Tibial artery (tissue), 4 donors: ENCODE measurements at regions not wholly inside any gene's neighbourhood (a gene's known extent, or its start where the extent isn't known, plus 50 kb on each side); places are given as distances from the start of the nearest gene placed in this dataset.

Experiments used
- DNase-seq, 2 donors: peaks; one replicate each; pipeline ENCODE4 v3.0.0-alpha.2; 2019
- H3K27ac ChIP-seq, 2 donors: fragments of 200-600 bp; sonication (generic) in 1 of 2; 1 replicate in 1 of 2; 2 replicates in 1 of 2; pipeline ENCODE4 v1.5.1; 2018 to 2019; ENCODE audit warnings: mild to moderate bottlenecking in 1 of 2
- H3K27me3 ChIP-seq, 2 donors: fragments of 200-600 bp; sonication (generic) in 1 of 2; one replicate each; pipeline versions ENCODE4 v1.5.1 to v1.6.0; 2016 to 2019
- H3K36me3 ChIP-seq, 3 donors: fragments of 200-600 bp; sonication (generic) in 2 of 3; one replicate each; pipeline ENCODE4 v1.5.1; 2016 to 2019; ENCODE audit warnings: mild to moderate bottlenecking in 2 of 3
- H3K4me1 ChIP-seq, 4 donors: fragments of 200-600 bp; sonication (generic) in 2 of 4; 1 replicate in 3 of 4; 2 replicates in 1 of 4; pipeline ENCODE4 v1.5.1; 2016 to 2019
- H3K4me3 ChIP-seq, 2 donors: fragments of 200-600 bp; sonication (generic) in 1 of 2; 1 replicate in 1 of 2; 2 replicates in 1 of 2; pipeline ENCODE4 v1.5.1; 2018 to 2019; ENCODE audit warnings: mild to moderate bottlenecking in 2 of 2
- H3K9me3 ChIP-seq, 3 donors: fragments of 200-600 bp; sonication (generic) in 1 of 3; one replicate each; pipeline ENCODE4 v1.5.1; 2016 to 2019
- CTCF ChIP-seq, 2 experiments: fragments of 200-600 bp in 1 of 2; fragments of 450-650 bp in 1 of 2; IDR thresholded peaks; one replicate each; pipeline ENCODE4 v1.5.1; 2017 to 2019; ENCODE audit warnings: antibody characterized with exemption in 2 of 2, mild to moderate bottlenecking in 1 of 2, moderate library complexity in 1 of 2
- intact Hi-C: fragments of 100-400 bp; cut with DNase I; formaldehyde crosslinking; loops from one replicate; pipeline ENCODE4 v1.15.0; 2023; ENCODE audit warnings: low total_unique reads

- no peak for TF ChIP-seq CTCF (IDR thresholded peaks at IDR 0.05)
- Histone ChIP-seq H3K27ac (no peak overlapping the region), H3K36me3 (no peaks in the 10 kb centered on the region), H3K9me3 (no peaks in the 10 kb centered on the region), H3K4me1 (peaks cover 0 to 9% (median 0%) of the 10 kb centered on the region in 4 donors), H3K4me3 (no peak overlapping the region), H3K27me3 (no peaks in the 10 kb centered on the region)
- DNase-seq = no peak
- intact Hi-C loops = no loop called here
Measured at GRCh38 chr12:59007620-59008019, 87.3 kb upstream of the LRIG3 start.

DNA sequence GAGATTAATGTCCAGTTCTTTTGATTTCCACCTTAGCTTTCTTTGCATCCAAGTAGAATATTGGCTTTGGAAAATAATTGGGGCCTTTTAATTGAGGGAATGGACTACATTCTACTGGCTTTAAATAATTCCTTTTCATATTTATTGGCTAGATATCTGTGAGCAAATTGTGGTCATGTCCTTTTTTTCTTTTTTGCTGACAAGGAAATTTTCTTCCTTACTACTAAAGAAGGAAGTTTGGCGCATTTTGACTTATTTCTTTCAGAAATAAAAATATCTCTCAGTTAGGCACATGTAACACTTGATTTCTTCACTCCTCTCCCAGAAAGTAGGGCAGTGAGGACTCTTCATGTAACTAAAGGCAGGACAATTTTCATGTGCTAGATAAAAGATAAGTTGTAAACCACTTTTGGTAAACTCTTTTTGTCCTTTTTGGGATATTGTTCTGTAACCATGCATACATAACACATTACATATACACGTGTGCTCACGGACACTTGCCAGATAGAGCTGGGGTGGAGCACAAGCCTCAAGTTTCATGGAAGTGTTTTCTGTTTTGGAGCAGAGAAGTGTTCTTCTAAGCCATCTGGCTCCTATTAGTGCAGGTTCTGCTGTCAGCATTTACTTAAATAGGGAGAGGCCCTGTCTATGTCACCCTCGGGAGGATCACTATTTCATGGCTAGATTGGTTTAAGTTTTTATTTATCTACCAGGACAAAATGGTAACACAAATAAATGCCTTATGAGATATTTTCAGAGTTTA lies 85.1 kb upstream of the LRIG3 start:
- H3K9me3 ChIP-seq = no peaks in the 10 kb centered on the region
- H3K4me3 ChIP-seq = no peak overlapping the region
- no peak overlapping the region for H3K27ac ChIP-seq
- H3K4me1 ChIP-seq = peaks cover 0 to 9% (median 0%) of the 10 kb centered on the region in 4 donors
- DNase-seq = no peak
- H3K27me3 ChIP-seq = no peaks in the 10 kb centered on the region
- intact Hi-C loops = no loop called here
- TF ChIP-seq CTCF (IDR thresholded peaks at IDR 0.05) = no peak
- no peaks in the 10 kb centered on the region for H3K36me3 ChIP-seq

- intact Hi-C loops = no loop called here
- Histone ChIP-seq H3K9me3 (no peaks in the 10 kb centered on the region), H3K4me1 (no peaks in the 10 kb centered on the region), H3K27me3 (no peaks in the 10 kb centered on the region), H3K36me3 (no peaks in the 10 kb centered on the region), H3K4me3 (no peak overlapping the region), H3K27ac (no peak overlapping the region)
- TF ChIP-seq CTCF (IDR thresholded peaks at IDR 0.05) = no peak
- no peak for DNase-seq
Measured at GRCh38 chr12:59004456-59004855, 84.2 kb upstream of the LRIG3 start.

- Histone ChIP-seq H3K27me3 (no peaks in the 10 kb centered on the region), H3K4me3 (no peak overlapping the region), H3K27ac (no peak overlapping the region), H3K36me3 (no peaks in the 10 kb centered on the region), H3K4me1 (no peaks in the 10 kb centered on the region), H3K9me3 (no peaks in the 10 kb centered on the region)
- TF ChIP-seq CTCF (IDR thresholded peaks at IDR 0.05) = no peak
- DNase-seq = no peak
- intact Hi-C loops = no loop called here
Measured at GRCh38 chr12:58995666-58996363, 75.5 kb upstream of the LRIG3 start.

- H3K9me3 ChIP-seq = no peaks in the 10 kb centered on the region
- intact Hi-C loops = no loop called here
Measured at GRCh38 chr12:58988643-58989344, 68.5 kb upstream of the LRIG3 start.

More at GRCh38 chr12:58988643-58989344, 68.5 kb upstream of the LRIG3 start:
- H3K27me3 ChIP-seq = no peaks in the 10 kb centered on the region
- H3K36me3 ChIP-seq = no peaks in the 10 kb centered on the region
- no peak for DNase-seq
- no peaks in the 10 kb centered on the region for H3K4me1 ChIP-seq
- TF ChIP-seq CTCF (IDR thresholded peaks at IDR 0.05) = no peak
- H3K27ac ChIP-seq = no peak overlapping the region
- no peak overlapping the region for H3K4me3 ChIP-seq
